SK-N-SH treated with all-trans-retinoic acid at 6 μM for 48 hours (cell line): ENCODE measurements at regions not wholly inside any gene's neighbourhood (a gene's known extent, or its start where the extent isn't known, plus 50 kb on each side); places are given as distances from the start of the nearest gene placed in this dataset.

Experiments used
- ATAC-seq: fragments of 200-7000 bp; cut with Tn5 transposase; 3 replicates; pipeline ENCODE4 v1.9.1; 2020; ENCODE audit warnings: mild to moderate bottlenecking, moderate library complexity
- BACH2 ChIP-seq: fragments of 250-450 bp; sonication (Bioruptor Pico); IDR thresholded peaks from 2 replicates; pipeline ENCODE4 v1.9.0; 2021; ENCODE audit warnings: mild to moderate bottlenecking, borderline replicate concordance
- CREB5 ChIP-seq: fragments of 250-450 bp; sonication (Bioruptor Pico); IDR thresholded peaks from 2 replicates; pipeline ENCODE4 v1.5.1; 2020; ENCODE audit warnings: low read depth, mild to moderate bottlenecking, moderate library complexity
- CSDC2 ChIP-seq: fragments of 250-450 bp; sonication (Bioruptor Pico); IDR thresholded peaks from 2 replicates; pipeline ENCODE4 v1.5.0; 2020; ENCODE audit warnings: mild to moderate bottlenecking, moderate library complexity
- CSRNP3 ChIP-seq: fragments of 250-450 bp; sonication (Bioruptor Pico); IDR thresholded peaks from 2 replicates; pipeline ENCODE4 v1.5.1; 2021; ENCODE audit warnings: mild to moderate bottlenecking, moderate library complexity
- ESRRG ChIP-seq: fragments of 250-450 bp; sonication (Bioruptor Pico); IDR thresholded peaks from 2 replicates; pipeline ENCODE4 v1.6.1; 2021; ENCODE audit warnings: mild to moderate bottlenecking
- GLIS3 ChIP-seq: fragments of 250-450 bp; sonication (Bioruptor Pico); IDR thresholded peaks from 2 replicates; pipeline ENCODE4 v1.5.0; 2020; ENCODE audit warnings: mild to moderate bottlenecking, moderate library complexity
- ISL1 ChIP-seq: fragments of 250-450 bp; sonication (Bioruptor Pico); IDR thresholded peaks from 2 replicates; pipeline ENCODE4 v2.1.2; 2022; ENCODE audit warnings: mild to moderate bottlenecking, moderate library complexity
- OSR1 ChIP-seq: fragments of 250-450 bp; sonication (Bioruptor Pico); IDR thresholded peaks from 2 replicates; pipeline ENCODE4 v1.8.0; 2022; ENCODE audit warnings: moderate library complexity, mild to moderate bottlenecking, inconsistent platforms
- PATZ1 ChIP-seq: fragments of 250-450 bp; sonication (Bioruptor Pico); IDR thresholded peaks from 2 replicates; pipeline ENCODE4 v1.8.0; 2020; ENCODE audit warnings: mild to moderate bottlenecking, moderate library complexity, borderline replicate concordance
- RARB ChIP-seq: fragments of 250-450 bp; sonication (Bioruptor Pico); IDR thresholded peaks from 2 replicates; pipeline ENCODE4 v1.8.0; 2021; ENCODE audit warnings: mild to moderate bottlenecking, moderate library complexity
- SNAI2 ChIP-seq: fragments of 250-450 bp; sonication (Bioruptor Pico); IDR thresholded peaks from 2 replicates; pipeline ENCODE4 v1.5.0; 2020; ENCODE audit warnings: mild to moderate bottlenecking, moderate library complexity
- TCF4 ChIP-seq: fragments of 250-450 bp; sonication (Bioruptor Pico); IDR thresholded peaks from 2 replicates; pipeline ENCODE4 v1.8.0; 2021; ENCODE audit warnings: mild to moderate bottlenecking, moderate library complexity, borderline replicate concordance
- TOX ChIP-seq: fragments of 250-450 bp; sonication (Bioruptor Pico); IDR thresholded peaks from 2 replicates; pipeline ENCODE4 v1.8.0; 2021; ENCODE audit warnings: mild to moderate bottlenecking, moderate library complexity, borderline replicate concordance
- TSHZ2 ChIP-seq: fragments of 250-450 bp; sonication (Bioruptor Pico); IDR thresholded peaks from 2 replicates; pipeline ENCODE4 v1.5.0; 2020; ENCODE audit warnings: mild to moderate bottlenecking, moderate library complexity
- ZC3H10 ChIP-seq: fragments of 250-450 bp; sonication (Bioruptor Pico); IDR thresholded peaks from 2 replicates; pipeline ENCODE4 v1.5.1; 2021; ENCODE audit warnings: mild to moderate bottlenecking, moderate library complexity
- ZFP3 ChIP-seq: fragments of 250-450 bp; sonication (Bioruptor Pico); IDR thresholded peaks from 2 replicates; pipeline ENCODE4 v1.5.0; 2020; ENCODE audit warnings: mild to moderate bottlenecking, moderate library complexity
- ZFP30 ChIP-seq: fragments of 450-650 bp; formaldehyde crosslinking; IDR thresholded peaks from 2 replicates; pipeline ENCODE4 v1.5.0; 2022; ENCODE audit warnings: mild to moderate bottlenecking, moderate library complexity
- ZNF565 ChIP-seq: fragments of 450-650 bp; formaldehyde crosslinking; conservative IDR thresholded peaks from 2 replicates; pipeline ENCODE4 v1.5.0; 2020; ENCODE audit warnings: low read depth, mild to moderate bottlenecking, moderate library complexity
- ZNF70 ChIP-seq: fragments of 450-650 bp; formaldehyde crosslinking; IDR thresholded peaks from 2 replicates; pipeline ENCODE4 v1.5.0; 2020; ENCODE audit warnings: mild to moderate bottlenecking, moderate library complexity
- ZNF8 ChIP-seq: fragments of 450-650 bp; formaldehyde crosslinking; IDR thresholded peaks from 2 replicates; pipeline ENCODE4 v1.5.0; 2020; ENCODE audit warnings: mild to moderate bottlenecking, moderate library complexity

GRCh38 chr6:11961923-11962322, 50.2 kb upstream of the HIVEP1 start:
- no peak for ATAC-seq
- TF ChIP-seq RARB (CRISPR knock-in tag) (no peak), TSHZ2 (CRISPR knock-in tag) (no peak), ZC3H10 (CRISPR knock-in tag) (no peak), ISL1 (CRISPR knock-in tag) (no peak), ESRRG (CRISPR knock-in tag) (no peak), BACH2 (CRISPR knock-in tag) (no peak), CSRNP3 (CRISPR knock-in tag) (no peak), ZFP30 (no peak), OSR1 (CRISPR knock-in tag) (no peak), TCF4 (CRISPR knock-in tag) (no peak), SNAI2 (CRISPR knock-in tag) (no peak), CSDC2 (CRISPR knock-in tag) (no peak), ZNF70 (no peak), ZNF8 (CRISPR knock-in tag) (no peak), ZNF565 (CRISPR knock-in tag) (no peak), CREB5 (CRISPR knock-in tag) (no peak)
- TF ChIP-seq, all 23 proteins: peak for 0

- no peak for ATAC-seq
- TF ChIP-seq ESRRG (CRISPR knock-in tag) = no peak
- no peak for TF ChIP-seq PATZ1
- no peak for TF ChIP-seq GLIS3 (CRISPR knock-in tag)
- TF ChIP-seq ZNF565 (CRISPR knock-in tag) = no peak
- no peak for TF ChIP-seq ZNF8 (CRISPR knock-in tag)
- TF ChIP-seq ZFP3 (CRISPR knock-in tag) = no peak
- no peak for TF ChIP-seq CSDC2 (CRISPR knock-in tag)
- TF ChIP-seq RARB (CRISPR knock-in tag) = no peak
- TF ChIP-seq TOX = no peak
These were observed 51.0 kb upstream of the HIVEP1 start for GRCh38 chr6:11960909-11961779.

GRCh38 chr6:11956781-11957180, 55.3 kb upstream of the HIVEP1 start:
- no peak for ATAC-seq
- no peak for TF ChIP-seq ZFP30
- TF ChIP-seq GLIS3 (CRISPR knock-in tag) = no peak
- no peak for TF ChIP-seq TSHZ2 (CRISPR knock-in tag)
